ENCODE measurements at regions not wholly inside any gene's neighbourhood (a gene's known extent, or its start where the extent isn't known, plus 50 kb on each side); places are given as distances from the start of the nearest gene placed in this dataset.

GRCh38 chr17:33381201-33381600, 88.1 kb upstream of the ASIC2 start:
- Histone ChIP-seq H3K27ac (ENCODE audit: low read depth, low read length, poor library complexity, severe bottlenecking) (no peak overlapping the region), H3K9me3 (ENCODE audit: low read depth, low read length, poor library complexity, severe bottlenecking) (no peaks in the 10 kb centered on the region), H3K36me3 (ENCODE audit: insufficient read depth, low read length, poor library complexity, severe bottlenecking) (no peaks in the 10 kb centered on the region), H3K4me1 (ENCODE audit: insufficient read depth, low read length, poor library complexity, severe bottlenecking) (no peaks in the 10 kb centered on the region), H3K4me3 (ENCODE audit: low read depth, low read length, poor library complexity, severe bottlenecking) (no peak overlapping the region), H3K27me3 (replicated peaks; ENCODE audit: insufficient read depth, low read depth, low read length, poor library complexity) (no peaks in the 10 kb centered on the region)
- no TSS peak for BruUV-seq (replicated peaks)
- intact Hi-C loops (cut with micrococcal nuclease; ENCODE audit: unreplicated experiment) = no loop called here
- no peak for DNase-seq (ENCODE audit: low spot score)
- no peak for TF ChIP-seq CTCF (conservative IDR thresholded peaks at IDR 0.05; ENCODE audit: low read depth, low read length)
- no peak for TF ChIP-seq EZH2 (IDR thresholded peaks at IDR 0.05; ENCODE audit: borderline replicate concordance, low read depth, low read length, poor library complexity, severe bottlenecking)
- POLR2A ChIA-PET (ENCODE audit: low non-redundant PET) = no interaction called here
- CTCF ChIA-PET = no interaction called here

- ChIA-PET CTCF (no interaction called here), POLR2A (ENCODE audit: low non-redundant PET) (no interaction called here)
- intact Hi-C loops (cut with micrococcal nuclease; ENCODE audit: unreplicated experiment) = no loop called here
- no peaks in the 10 kb centered on the region for H3K27me3 ChIP-seq (replicated peaks; ENCODE audit: insufficient read depth, low read depth, low read length, poor library complexity)
- no peak for DNase-seq (ENCODE audit: low spot score)
- no TSS peak for BruUV-seq (replicated peaks)
- no peak overlapping the region for H3K4me3 ChIP-seq (ENCODE audit: low read depth, low read length, poor library complexity, severe bottlenecking)
- no peak overlapping the region for H3K27ac ChIP-seq (ENCODE audit: low read depth, low read length, poor library complexity, severe bottlenecking)
- H3K4me1 ChIP-seq (ENCODE audit: insufficient read depth, low read length, poor library complexity, severe bottlenecking) = no peaks in the 10 kb centered on the region
- no peaks in the 10 kb centered on the region for H3K9me3 ChIP-seq (ENCODE audit: low read depth, low read length, poor library complexity, severe bottlenecking)
- no peaks in the 10 kb centered on the region for H3K36me3 ChIP-seq (ENCODE audit: insufficient read depth, low read length, poor library complexity, severe bottlenecking)
- TF ChIP-seq CTCF (conservative IDR thresholded peaks at IDR 0.05; ENCODE audit: low read depth, low read length) = no peak
- TF ChIP-seq EZH2 (IDR thresholded peaks at IDR 0.05; ENCODE audit: borderline replicate concordance, low read depth, low read length, poor library complexity, severe bottlenecking) = no peak
Measured at GRCh38 chr17:33383488-33384023, 90.5 kb upstream of the ASIC2 start.

- CTCF ChIA-PET = no interaction called here
Measured at GRCh38 chr17:33385133-33385532, 92.0 kb upstream of the ASIC2 start.

More at GRCh38 chr17:33385133-33385532, 92.0 kb upstream of the ASIC2 start:
- Histone ChIP-seq H3K36me3 (ENCODE audit: insufficient read depth, low read length, poor library complexity, severe bottlenecking) (no peaks in the 10 kb centered on the region), H3K4me1 (ENCODE audit: insufficient read depth, low read length, poor library complexity, severe bottlenecking) (no peaks in the 10 kb centered on the region), H3K27me3 (replicated peaks; ENCODE audit: insufficient read depth, low read depth, low read length, poor library complexity) (no peaks in the 10 kb centered on the region), H3K27ac (ENCODE audit: low read depth, low read length, poor library complexity, severe bottlenecking) (no peak overlapping the region), H3K4me3 (ENCODE audit: low read depth, low read length, poor library complexity, severe bottlenecking) (no peak overlapping the region), H3K9me3 (ENCODE audit: low read depth, low read length, poor library complexity, severe bottlenecking) (no peaks in the 10 kb centered on the region)
- no peak for DNase-seq (ENCODE audit: low spot score)
- no peak for TF ChIP-seq CTCF (conservative IDR thresholded peaks at IDR 0.05; ENCODE audit: low read depth, low read length)
- TF ChIP-seq EZH2 (IDR thresholded peaks at IDR 0.05; ENCODE audit: borderline replicate concordance, low read depth, low read length, poor library complexity, severe bottlenecking) = no peak
- intact Hi-C loops (cut with micrococcal nuclease; ENCODE audit: unreplicated experiment) = no loop called here
- no TSS peak for BruUV-seq (replicated peaks)
- POLR2A ChIA-PET (ENCODE audit: low non-redundant PET) = interaction anchor here (0.6 kb wide), 1 partner anchor 116 kb away, joined by 8 read pairs; no protein-coding TSS in a partner anchor
